T1000 (cell line): ENCODE measurements at regions not wholly inside any gene's neighbourhood (a gene's known extent, or its start where the extent isn't known, plus 50 kb on each side); places are given as distances from the start of the nearest gene placed in this dataset.
"Not testable (repeated sequence)": the region's sequence is repeated elsewhere in the genome, so short reads cannot be mapped to it uniquely, and the experiment has no call there.

Experiments used
- DNase-seq: peaks from one replicate; lab custom pipeline; 2025; ENCODE audit warnings: mixed read lengths; lab: John Stamatoyannopoulos, UW

- DNase-seq = no peak
Measured at GRCh38 chr7:106376026-106376799, 91.4 kb upstream of the NAMPT start.

GRCh38 chr7:106375499-106375898, 90.7 kb upstream of the NAMPT start:
- DNase-seq = no peak

DNA sequence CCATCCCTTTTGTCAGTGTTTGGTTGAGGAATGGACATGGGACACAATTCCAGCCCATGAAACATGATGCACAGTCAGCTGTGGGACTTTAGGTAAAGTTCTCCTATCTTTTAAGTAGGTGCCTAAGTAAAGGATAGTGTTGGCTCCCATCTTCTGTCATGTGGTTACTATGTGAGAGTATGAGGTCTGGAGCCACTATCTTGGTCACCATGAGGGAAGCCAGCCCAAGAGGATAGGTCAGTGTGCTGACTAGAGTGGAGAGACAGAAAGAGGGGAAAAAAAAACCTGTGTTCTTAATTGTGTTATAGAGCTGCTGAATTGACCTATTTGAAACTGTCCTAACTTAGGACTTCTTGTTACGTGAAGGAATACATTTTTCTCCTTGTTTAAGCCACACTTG, 89.7 kb upstream of the NAMPT start:
- DNase-seq = no peak

DNA sequence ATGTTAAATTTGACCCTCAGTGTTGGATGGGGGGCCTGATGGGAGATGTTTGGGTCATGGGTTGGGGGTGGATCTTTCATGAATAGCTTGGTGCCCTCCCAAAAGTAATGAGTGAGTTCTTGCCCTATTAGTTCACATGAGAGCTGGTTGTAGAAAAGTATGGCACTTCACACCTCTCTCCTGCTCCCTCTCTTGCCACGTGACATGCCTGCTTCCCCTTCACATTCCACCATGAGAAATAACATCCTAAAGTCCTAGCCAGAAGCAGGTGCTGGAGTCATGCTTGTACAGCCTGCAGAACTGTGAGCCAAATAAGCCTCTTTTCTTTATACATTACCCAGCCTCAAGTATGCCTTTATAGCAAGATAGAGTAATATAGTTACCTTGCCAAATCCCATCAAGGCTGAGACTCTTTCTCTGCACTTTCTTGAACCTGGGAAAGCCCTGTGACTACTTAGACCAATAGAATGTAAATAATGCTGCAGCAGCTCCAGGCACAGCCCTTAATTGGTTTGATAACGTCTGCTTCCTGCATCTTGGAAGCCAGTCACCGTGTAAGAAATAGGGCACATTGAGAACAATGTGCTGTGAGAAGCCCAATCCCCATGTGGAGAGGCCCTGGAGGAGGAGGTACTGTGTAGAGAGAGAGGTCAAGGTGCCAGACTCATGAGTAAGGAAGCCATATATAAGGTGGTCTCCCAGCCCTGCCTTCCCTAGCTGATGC, 88.0 kb upstream of the NAMPT start:
- no peak for DNase-seq

DNA sequence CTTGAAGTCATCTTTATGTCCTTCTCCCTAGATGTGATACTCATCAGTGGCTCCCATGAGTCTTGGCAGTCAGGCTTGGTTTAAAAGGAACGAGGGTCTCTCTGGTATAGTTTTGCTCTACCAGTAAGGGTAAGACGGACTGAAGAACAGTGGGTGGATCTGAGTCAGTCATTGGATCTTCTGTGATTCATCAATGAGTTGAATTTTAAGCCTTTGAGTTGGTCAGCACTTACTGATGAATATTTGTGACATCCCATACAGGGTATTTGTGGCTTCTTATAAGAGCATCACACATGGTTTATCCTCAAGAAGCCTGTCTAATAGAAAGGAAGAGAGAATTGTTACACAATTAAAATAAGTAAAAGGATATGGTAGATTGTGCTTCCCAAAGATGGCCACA, 87.3 kb upstream of the NAMPT start:
- DNase-seq = no peak

GRCh38 chr7:106371629-106372028, 86.8 kb upstream of the NAMPT start:
- DNase-seq = no peak

DNA sequence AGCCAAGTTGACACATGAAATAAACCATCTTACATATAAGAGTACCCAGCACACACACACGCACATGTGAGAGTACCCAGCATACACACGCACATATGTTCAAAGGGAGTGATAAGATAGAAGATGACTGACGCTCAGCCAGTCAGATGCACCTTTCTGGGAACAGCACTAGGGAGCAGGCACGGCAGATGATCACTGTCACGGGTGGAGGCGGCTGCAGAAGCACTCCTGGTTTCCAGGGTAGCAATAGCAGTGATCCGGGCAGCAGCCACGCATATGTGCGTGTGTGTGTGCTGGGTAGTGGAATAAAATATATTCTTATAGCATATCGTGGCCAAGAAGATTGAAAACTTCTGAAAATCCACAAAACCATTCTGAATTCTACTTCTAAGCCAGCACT, 85.8 kb upstream of the NAMPT start:
- no peak for DNase-seq

GRCh38 chr7:106369816-106370215, 85.0 kb upstream of the NAMPT start:
- DNase-seq = no peak

GRCh38 chr7:106369352-106369751, 84.6 kb upstream of the NAMPT start:
- no peak for DNase-seq

- no peak for DNase-seq
Measured at GRCh38 chr7:106367664-106368063, 82.9 kb upstream of the NAMPT start.

GRCh38 chr7:106367018-106367420, 82.2 kb upstream of the NAMPT start:
- DNase-seq = no peak

DNA sequence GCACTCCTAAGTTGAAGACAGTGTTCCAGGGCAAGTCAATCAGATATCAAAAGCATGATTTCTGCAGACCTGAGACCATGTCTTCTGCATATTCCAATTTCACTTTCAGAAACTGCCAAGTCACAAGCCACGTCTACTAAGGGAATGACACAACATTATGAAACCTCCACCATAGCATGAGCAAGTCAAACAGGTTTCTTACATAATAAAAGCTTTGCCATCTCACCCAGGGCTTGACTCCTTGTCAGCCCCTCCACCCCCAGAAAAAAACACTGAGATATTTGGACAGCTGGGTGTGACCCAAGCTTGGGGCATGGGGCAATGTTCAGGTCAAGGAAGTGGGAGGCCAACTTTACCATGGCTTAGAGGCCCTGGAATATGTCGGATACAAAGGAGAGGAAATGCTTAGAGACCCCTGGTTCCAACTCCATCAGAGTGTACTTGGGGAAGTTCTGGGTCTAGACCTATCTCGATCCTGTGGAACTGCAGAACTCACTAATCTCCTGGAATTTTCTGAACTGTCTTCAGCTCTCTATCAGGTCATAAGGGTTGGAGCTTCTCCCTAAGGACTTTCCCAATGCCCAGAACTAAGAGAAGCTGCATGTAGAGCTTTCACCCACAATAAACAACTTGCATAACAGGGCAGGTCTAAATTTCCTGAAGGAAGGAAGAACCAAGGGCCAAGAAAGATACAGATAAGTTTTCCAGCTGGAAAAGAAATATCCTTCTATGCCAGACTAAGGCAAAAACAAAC, 80.6 kb upstream of the NAMPT start:
- DNase-seq = no peak

- not testable (repeated sequence) for DNase-seq
Measured at GRCh38 chr7:106362507-106362906, 77.7 kb upstream of the NAMPT start.

- no peak for DNase-seq
Measured at GRCh38 chr7:106358103-106358663, 73.4 kb upstream of the NAMPT start.

GRCh38 chr7:106357675-106358074, 72.9 kb upstream of the NAMPT start:
- no peak for DNase-seq

GRCh38 chr7:106354822-106355221, 70.0 kb upstream of the NAMPT start:
- DNase-seq = no peak

DNA sequence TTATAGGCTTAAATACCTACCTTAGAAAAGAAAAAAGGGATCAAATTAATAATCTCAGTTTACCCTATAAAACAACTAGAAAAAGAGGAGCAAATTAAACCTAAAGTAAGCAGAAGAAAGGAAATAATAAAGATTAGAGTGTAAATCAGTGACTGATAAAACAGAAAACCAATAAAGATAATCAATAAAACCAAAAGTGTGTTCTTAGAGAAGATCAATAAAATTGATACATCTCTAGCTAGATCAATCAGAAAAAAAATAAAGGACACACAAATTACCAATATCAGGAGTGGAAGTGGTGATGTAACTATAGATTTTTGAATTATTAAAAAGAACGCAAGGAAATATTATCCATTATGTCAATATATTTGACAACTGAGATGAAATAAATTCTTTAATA, 69.2 kb upstream of the NAMPT start:
- no peak for DNase-seq

GRCh38 chr7:106348231-106348630, 63.4 kb upstream of the NAMPT start:
- DNase-seq = no peak

DNA sequence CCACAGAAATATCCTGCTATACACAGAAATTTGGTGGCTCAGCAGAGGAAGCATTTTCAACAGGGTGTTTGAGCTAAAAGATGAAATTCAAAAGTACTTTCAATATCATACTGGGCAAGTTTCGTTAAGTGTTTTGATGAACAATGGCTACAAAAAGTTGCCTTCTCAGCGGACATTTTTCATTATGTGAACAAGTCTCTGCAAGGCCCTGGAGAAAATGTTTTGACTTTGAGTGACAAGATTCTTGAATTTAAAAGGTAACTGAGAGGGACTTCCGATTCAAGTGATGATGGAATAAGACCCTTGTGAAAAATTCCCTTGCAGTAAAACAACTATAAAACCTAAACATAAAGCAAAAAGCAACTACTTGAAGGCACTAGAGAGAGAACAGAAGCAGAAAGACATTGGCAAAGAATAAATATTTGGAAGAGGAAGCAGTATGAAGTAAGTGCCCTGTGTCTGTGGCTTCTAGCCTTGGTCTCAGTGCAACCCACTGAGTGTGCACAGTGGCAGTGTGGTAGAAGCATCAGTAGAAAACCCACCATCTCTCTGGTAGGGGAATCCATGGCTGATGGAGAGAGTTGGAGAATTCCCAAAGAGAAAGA, 62.5 kb upstream of the NAMPT start:
- DNase-seq = no peak

GRCh38 chr7:106346678-106347217, 62.0 kb upstream of the NAMPT start:
- DNase-seq = no peak

- DNase-seq = no peak
Measured at GRCh38 chr7:106346167-106346677, 61.4 kb upstream of the NAMPT start.
